Ascending aorta (tissue), 2 donors: ENCODE measurements at regions not wholly inside any gene's neighbourhood (a gene's known extent, or its start where the extent isn't known, plus 50 kb on each side); places are given as distances from the start of the nearest gene placed in this dataset.
"Not testable (repeated sequence)": the region's sequence is repeated elsewhere in the genome, so short reads cannot be mapped to it uniquely, and the experiment has no call there.

Experiments
- DNase-seq, 2 donors: peaks; one replicate each; pipeline ENCODE4 v3.0.0-alpha.2; 2019; ENCODE audit warnings: low spot score in 2 of 2
- H3K27ac ChIP-seq, 2 donors: fragments of 200-600 bp; sonication (generic); one replicate each; pipeline ENCODE4 v1.5.1; 2016 to 2017; ENCODE audit warnings: mild to moderate bottlenecking in 1 of 2
- H3K27me3 ChIP-seq: fragments of 200-600 bp; sonication (generic); one replicate; pipeline ENCODE4 v1.5.1; 2017
- H3K36me3 ChIP-seq, 2 donors: fragments of 200-600 bp; sonication (generic); one replicate each; pipeline ENCODE4 v1.5.1; 2016
- H3K4me1 ChIP-seq, 2 donors: fragments of 200-600 bp; sonication (generic); one replicate each; pipeline ENCODE4 v1.5.1; 2016 to 2017; ENCODE audit warnings: mild to moderate bottlenecking in 1 of 2
- H3K4me3 ChIP-seq, 2 donors: fragments of 200-600 bp; sonication (generic); one replicate each; pipeline ENCODE4 v1.5.1; 2016 to 2017; ENCODE audit warnings: mild to moderate bottlenecking in 1 of 2
- H3K9me3 ChIP-seq, 2 donors: fragments of 200-600 bp; sonication (generic); one replicate each; pipeline ENCODE4 v1.5.1; 2016
- CTCF ChIP-seq, 3 experiments: fragments of 200-600 bp in 2 of 3; fragments of 450-650 bp in 1 of 3; sonication (generic) in 2 of 3; IDR thresholded peaks; one replicate each; pipeline ENCODE4 v1.5.1; 2016 to 2019; ENCODE audit warnings: antibody characterized with exemption in 3 of 3, mild to moderate bottlenecking in 1 of 3, moderate library complexity in 1 of 3
- intact Hi-C: fragments of 100-400 bp; cut with DNase I; formaldehyde crosslinking; loops from one replicate; pipeline ENCODE4 v1.15.1; 2023

DNA sequence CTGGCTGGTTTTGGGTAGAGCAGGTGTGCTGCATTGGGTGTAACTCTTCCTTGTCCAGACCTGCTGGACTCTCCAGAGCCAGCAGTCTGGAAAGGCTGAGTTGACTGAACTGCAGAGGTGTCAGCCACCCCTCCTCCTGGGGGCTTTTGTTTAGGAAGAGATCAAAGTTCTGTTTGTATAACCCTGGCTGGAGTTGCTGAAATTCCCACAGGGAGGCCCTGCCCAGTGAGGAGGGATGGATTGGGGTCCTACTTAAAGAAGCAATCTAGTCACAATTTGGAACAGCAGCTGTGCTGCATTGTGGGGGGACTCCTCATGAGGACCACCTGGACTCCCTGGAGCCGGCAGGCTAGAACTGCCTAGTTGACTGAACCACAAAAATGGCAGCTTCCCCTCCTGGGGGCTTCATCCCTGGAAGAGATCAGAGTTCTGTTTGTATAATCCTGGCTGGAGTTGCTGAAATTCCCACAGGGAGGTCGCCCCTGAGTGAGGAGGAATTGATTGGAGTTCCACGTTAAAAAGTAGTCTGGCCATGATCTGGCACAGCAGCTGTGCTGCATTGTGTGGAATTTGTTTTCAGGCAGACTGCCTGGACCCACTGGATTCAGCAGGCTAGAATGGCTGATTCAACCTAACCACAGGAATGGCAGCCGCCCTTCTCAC lies 264.9 kb upstream of the ZC4H2 start:
- H3K27me3 ChIP-seq, result no peaks in the 10 kb centered on the region
- H3K9me3 ChIP-seq, result peaks cover 7 to 81% of the 10 kb centered on the region in 2 donors
- H3K36me3 ChIP-seq, result no peaks in the 10 kb centered on the region
- no peaks in the 10 kb centered on the region for H3K4me1 ChIP-seq
- intact Hi-C loops, result no loop called here
- DNase-seq, result no peak
- no peak overlapping the region for H3K4me3 ChIP-seq
- TF ChIP-seq CTCF (IDR thresholded peaks at IDR 0.05), result no peak
- no peak overlapping the region for H3K27ac ChIP-seq

- no peak for TF ChIP-seq CTCF (IDR thresholded peaks at IDR 0.05)
- Histone ChIP-seq H3K4me3 (no peak overlapping the region), H3K4me1 (no peaks in the 10 kb centered on the region), H3K27me3 (no peaks in the 10 kb centered on the region), H3K9me3 (peaks cover 0 to 55% of the 10 kb centered on the region in 2 donors), H3K27ac (no peak overlapping the region), H3K36me3 (no peaks in the 10 kb centered on the region)
- DNase-seq, result no peak
- intact Hi-C loops, result no loop called here
Observed at GRCh38 chrX:65203545-65203944, 227.3 kb upstream of the ZC4H2 start.

DNA sequence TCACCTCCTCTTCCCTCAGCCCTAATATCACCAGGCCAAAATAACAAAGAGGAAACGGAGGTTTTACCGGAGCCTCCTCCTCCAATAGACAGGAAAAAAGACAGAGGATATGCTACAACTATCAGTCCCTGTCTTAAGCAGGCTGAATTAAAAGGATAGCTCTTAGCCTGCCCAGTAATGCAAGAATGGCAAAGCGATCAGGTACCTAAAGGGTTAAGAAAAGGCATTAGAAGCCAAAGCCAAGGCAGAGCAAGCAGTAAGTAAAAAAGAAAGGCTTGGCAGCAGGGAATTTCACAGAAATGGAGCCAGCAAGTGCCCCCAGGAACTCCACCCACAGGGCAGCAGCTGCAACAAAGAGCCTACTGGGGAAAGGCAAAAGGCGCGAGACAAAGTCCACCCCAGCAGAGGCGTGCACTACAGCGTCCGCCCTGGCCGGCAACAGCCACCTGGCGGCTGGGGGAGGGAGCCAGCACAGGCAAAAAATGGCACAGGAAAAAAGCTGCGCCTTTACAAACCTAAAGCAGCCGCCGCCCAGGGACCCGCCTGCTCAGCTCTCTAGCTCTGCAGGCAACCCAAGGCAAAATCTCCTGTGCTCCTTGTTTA lies 220.6 kb upstream of the ZC4H2 start:
- Histone ChIP-seq H3K4me1 (no peaks in the 10 kb centered on the region), H3K27ac (no peak overlapping the region), H3K9me3 (peaks cover 0 to 55% of the 10 kb centered on the region in 2 donors), H3K4me3 (no peak overlapping the region), H3K36me3 (no peaks in the 10 kb centered on the region), H3K27me3 (no peaks in the 10 kb centered on the region)
- no peak for TF ChIP-seq CTCF (IDR thresholded peaks at IDR 0.05)
- DNase-seq, result no peak
- intact Hi-C loops, result no loop called here

DNA sequence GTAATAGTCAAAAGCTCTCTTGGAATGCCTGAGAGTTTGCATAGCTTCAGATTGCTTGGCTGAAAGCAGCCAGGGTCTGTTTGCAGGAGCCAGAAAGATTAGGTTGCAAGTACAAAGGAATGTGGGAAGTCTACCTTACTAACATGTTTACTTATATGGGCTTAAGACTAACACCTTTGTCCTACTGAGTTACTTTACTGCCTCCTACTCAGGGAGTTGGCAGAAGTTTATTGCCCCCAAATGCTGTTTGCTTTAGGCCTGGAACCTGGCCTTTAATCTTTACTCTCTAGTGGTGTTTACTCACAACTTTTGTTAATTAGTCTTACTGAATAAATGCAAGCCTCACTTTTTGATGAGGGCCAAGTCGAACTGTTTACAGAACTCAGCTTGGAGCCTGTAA lies 219.4 kb upstream of the ZC4H2 start:
- Histone ChIP-seq H3K4me3 (no peak overlapping the region), H3K27ac (no peak overlapping the region), H3K4me1 (no peaks in the 10 kb centered on the region), H3K9me3 (peaks cover 0 to 45% of the 10 kb centered on the region in 2 donors), H3K36me3 (no peaks in the 10 kb centered on the region), H3K27me3 (no peaks in the 10 kb centered on the region)
- TF ChIP-seq CTCF (IDR thresholded peaks at IDR 0.05), result no peak
- intact Hi-C loops, result no loop called here
- DNase-seq, result no peak

GRCh38 chrX:65194547-65194946 lies 218.3 kb upstream of the ZC4H2 start:
- H3K36me3 ChIP-seq, result no peaks in the 10 kb centered on the region
- H3K27me3 ChIP-seq, result no peaks in the 10 kb centered on the region
- H3K4me1 ChIP-seq, result no peaks in the 10 kb centered on the region
- H3K4me3 ChIP-seq, result no peak overlapping the region
- DNase-seq, result no peak
- peaks cover 0 to 36% of the 10 kb centered on the region in 2 donors for H3K9me3 ChIP-seq
- H3K27ac ChIP-seq, result no peak overlapping the region
- no peak for TF ChIP-seq CTCF (IDR thresholded peaks at IDR 0.05)
- intact Hi-C loops, result no loop called here

DNA sequence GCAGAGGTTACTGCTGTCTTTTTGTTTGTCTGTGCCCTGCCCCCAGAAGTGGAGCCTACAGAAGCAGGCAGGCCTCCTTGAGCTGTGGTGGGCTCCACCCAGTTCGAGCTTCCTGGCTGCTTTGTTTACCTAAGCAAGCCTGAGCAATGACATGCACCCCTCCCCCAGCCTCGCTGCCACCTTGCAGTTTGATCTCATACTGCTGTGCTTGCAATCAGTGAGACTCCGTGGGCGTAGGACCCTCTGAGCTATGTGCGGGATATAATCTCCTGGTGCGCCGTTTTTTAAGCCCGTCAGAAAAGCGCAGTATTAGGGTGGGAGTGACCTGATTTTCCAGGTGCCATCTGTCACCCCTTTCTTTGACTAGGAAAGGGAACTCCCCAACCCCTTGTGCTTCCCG lies 187.1 kb upstream of the ZC4H2 start:
- H3K36me3 ChIP-seq, H3K27ac ChIP-seq, intact Hi-C loops, H3K4me3 ChIP-seq, H3K4me1 ChIP-seq, H3K27me3 ChIP-seq, DNase-seq: not testable (repeated sequence)
- peaks cover 0 to 58% of the 10 kb centered on the region in 2 donors for H3K9me3 ChIP-seq
